CD4-positive, alpha-beta T cell (primary cell): ENCODE measurements at regions not wholly inside any gene's neighbourhood (a gene's known extent, or its start where the extent isn't known, plus 50 kb on each side); places are given as distances from the start of the nearest gene placed in this dataset.

Source experiments
- ATAC-seq: fragments of 200-7000 bp; cut with Tn5 transposase; one replicate; pipeline ENCODE4 v1.10.0; 2022; ENCODE audit warnings: mild to moderate bottlenecking; ENCODE audit not compliant: poor library complexity
- CTCF ChIA-PET: fragments of 350-600 bp; sonication (Branson Sonifier 250); formaldehyde crosslinking; loops from one replicate; lab custom pipeline; 2021; ENCODE audit warnings: antibody characterized with exemption, inconsistent platforms; lab: Charles Lee
- POLR2A ChIA-PET: fragments of 350-600 bp; sonication (Branson Sonifier 250); formaldehyde crosslinking; loops from one replicate; lab custom pipeline; 2021; ENCODE audit warnings: antibody characterized with exemption, inconsistent platforms; lab: Charles Lee
- DNase-seq, 14 experiments: peaks; one replicate each; pipeline ENCODE4 v3.0.0-alpha.2; 2013 to 2020; ENCODE audit warnings: mixed read lengths in 2 of 14
- H3K27ac ChIP-seq, 2 donors: one replicate each; pipeline versions ENCODE4 v1.5.1 to v1.7.0; 2013; ENCODE audit warnings: low read length in 2 of 2, low read depth in 1 of 2, mild to moderate bottlenecking in 1 of 2
- H3K27me3 ChIP-seq, 2 experiments: 1 replicate in 1 of 2; 2 replicates in 1 of 2; pipeline versions ENCODE4 v1.6.1 to v1.7.0; 2013; ENCODE audit warnings: low read length in 2 of 2, control low read depth in 1 of 2, mild to moderate bottlenecking in 1 of 2, moderate library complexity in 1 of 2; ENCODE audit not compliant: insufficient read depth in 2 of 2, control insufficient read depth in 1 of 2
- H3K36me3 ChIP-seq: one replicate; pipeline ENCODE4 v1.6.1; 2013; ENCODE audit warnings: low read length, control low read depth; ENCODE audit not compliant: insufficient read depth
- H3K4me1 ChIP-seq: one replicate; pipeline ENCODE4 v1.6.1; 2013; ENCODE audit warnings: low read length, control low read depth; ENCODE audit not compliant: insufficient read depth
- H3K4me3 ChIP-seq: one replicate; pipeline ENCODE4 v1.5.1; 2013; ENCODE audit warnings: mild to moderate bottlenecking, low read length, moderate library complexity
- H3K9me3 ChIP-seq, 2 experiments: 1 replicate in 1 of 2; 2 replicates in 1 of 2; pipeline versions ENCODE4 v1.6.1 to v1.7.0; 2013; ENCODE audit warnings: low read length in 2 of 2, mild to moderate bottlenecking in 2 of 2, control low read depth in 1 of 2, moderate library complexity in 1 of 2; ENCODE audit not compliant: control insufficient read depth in 1 of 2, insufficient read depth in 1 of 2
- H3K27ac Mint-ChIP-seq: one replicate; pipeline ENCODE4 v1.8.0; 2020; ENCODE audit warnings: mixed read lengths
- H3K27me3 Mint-ChIP-seq: one replicate; pipeline ENCODE4 v1.8.0; 2021; ENCODE audit warnings: mixed read lengths
- H3K36me3 Mint-ChIP-seq: one replicate; pipeline ENCODE4 v1.8.0; 2021; ENCODE audit warnings: low read depth, mixed read lengths
- H3K4me1 Mint-ChIP-seq: one replicate; pipeline ENCODE4 v1.8.0; 2021; ENCODE audit warnings: low read depth, mixed read lengths
- H3K4me3 Mint-ChIP-seq: one replicate; pipeline ENCODE4 v1.8.0; 2020; ENCODE audit warnings: mild to moderate bottlenecking, mixed read lengths
- H3K9me3 Mint-ChIP-seq: one replicate; pipeline ENCODE4 v1.8.0; 2020; ENCODE audit warnings: mixed read lengths
- CTCF ChIP-seq: fragments of 200-600 bp; IDR thresholded peaks from one replicate; pipeline ENCODE4 v1.8.0; 2022; ENCODE audit warnings: antibody characterized with exemption, mild to moderate bottlenecking
- intact Hi-C, 2 experiments: fragments of 100-400 bp; cut with DNase I in 1 of 2; cut with micrococcal nuclease in 1 of 2; formaldehyde crosslinking; loops; one replicate each; pipeline versions ENCODE4 v1.15.1 to v1.9.0; 2023 to 2025; cut with DNase I, micrococcal nuclease

DNA sequence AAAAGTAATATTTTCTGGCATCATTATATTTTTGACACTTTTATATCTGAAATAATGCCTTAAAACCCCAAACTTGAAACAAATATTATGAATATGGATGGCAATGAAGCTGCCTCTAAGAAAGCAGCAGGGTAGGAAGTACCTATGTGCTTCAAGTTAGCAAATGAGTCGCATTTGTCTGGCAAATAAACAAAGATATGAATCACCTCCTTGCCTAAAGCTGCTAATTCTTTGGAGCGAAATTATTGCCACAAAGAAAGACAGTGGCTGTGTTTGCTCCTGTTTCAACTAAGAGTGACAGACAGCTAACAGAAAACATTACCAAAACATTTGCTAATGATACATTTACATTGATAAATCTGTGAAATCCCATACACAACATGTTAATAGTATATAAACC, 854.9 kb downstream of the RPS29 start:
- H3K27ac ChIP-seq, result no peak overlapping the region
- no peaks in the 10 kb centered on the region for H3K36me3 ChIP-seq
- H3K4me1 Mint-ChIP-seq, result no peaks in the 10 kb centered on the region
- DNase-seq, result no peak
- no peak for ATAC-seq
- no peak overlapping the region for H3K4me3 ChIP-seq
- H3K9me3 ChIP-seq, result peaks cover 0 to 12% of the 10 kb centered on the region in 2 experiments
- H3K27ac Mint-ChIP-seq, result no peak overlapping the region
- no peak for TF ChIP-seq CTCF
- CTCF ChIA-PET, result no interaction called here
- no peaks in the 10 kb centered on the region for H3K4me1 ChIP-seq
- H3K36me3 Mint-ChIP-seq, result no peaks in the 10 kb centered on the region
- peaks cover 3% of the 10 kb centered on the region for H3K9me3 Mint-ChIP-seq
- no peaks in the 10 kb centered on the region for H3K27me3 ChIP-seq
- no peak overlapping the region for H3K4me3 Mint-ChIP-seq
- intact Hi-C loops, result no loop called here
- POLR2A ChIA-PET, result no interaction called here
- H3K27me3 Mint-ChIP-seq, result no peaks in the 10 kb centered on the region

DNA sequence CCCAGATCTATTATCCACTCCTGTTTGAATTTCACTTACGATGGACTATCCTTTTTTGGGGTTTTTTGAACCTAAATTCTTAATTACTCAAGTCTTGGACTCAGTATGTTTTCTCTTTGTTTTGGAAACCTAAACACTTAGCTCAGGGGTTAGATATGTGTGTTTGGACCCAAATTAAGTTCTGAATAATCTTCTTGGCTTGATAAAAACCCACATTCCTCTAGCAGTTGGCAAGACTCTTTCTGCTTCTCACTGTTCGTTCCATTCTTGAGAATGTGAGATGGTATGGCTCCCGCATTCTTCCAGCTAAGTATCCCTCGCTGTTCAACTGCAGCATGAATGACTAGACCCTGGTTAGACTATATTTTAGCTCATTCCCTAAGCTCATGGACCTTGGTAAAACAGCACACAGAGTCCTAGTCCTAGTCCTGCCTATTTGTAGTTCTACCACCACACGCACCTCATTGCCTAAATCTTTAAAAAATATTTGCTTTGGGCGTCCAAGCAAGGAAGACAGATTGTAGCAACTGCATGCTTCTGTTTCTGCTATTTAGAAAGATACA, 860.0 kb downstream of the RPS29 start:
- no peaks in the 10 kb centered on the region for H3K36me3 Mint-ChIP-seq
- no peaks in the 10 kb centered on the region for H3K4me1 Mint-ChIP-seq
- H3K9me3 Mint-ChIP-seq, result no peaks in the 10 kb centered on the region
- no peak overlapping the region for H3K4me3 Mint-ChIP-seq
- Histone ChIP-seq H3K27me3 (no peaks in the 10 kb centered on the region), H3K4me1 (no peaks in the 10 kb centered on the region), H3K9me3 (peaks cover 0 to 5% of the 10 kb centered on the region in 2 experiments), H3K27ac (no peak overlapping the region), H3K36me3 (no peaks in the 10 kb centered on the region), H3K4me3 (no peak overlapping the region)
- CTCF ChIA-PET, result no interaction called here
- ATAC-seq (no peak), DNase-seq (no peak)
- POLR2A ChIA-PET, result no interaction called here
- H3K27ac Mint-ChIP-seq, result no peak overlapping the region
- intact Hi-C loops, result no loop called here
- no peaks in the 10 kb centered on the region for H3K27me3 Mint-ChIP-seq
- TF ChIP-seq CTCF, result no peak

- no peaks in the 10 kb centered on the region for H3K36me3 ChIP-seq
- CTCF ChIA-PET, result no interaction called here
- Mint-ChIP-seq H3K9me3 (no peaks in the 10 kb centered on the region), H3K36me3 (no peaks in the 10 kb centered on the region), H3K4me1 (no peaks in the 10 kb centered on the region), H3K4me3 (no peak overlapping the region), H3K27ac (no peak overlapping the region), H3K27me3 (no peaks in the 10 kb centered on the region)
- H3K4me1 ChIP-seq, result no peaks in the 10 kb centered on the region
- DNase-seq, result no peak
- ATAC-seq, result no peak
- intact Hi-C loops, result no loop called here
- POLR2A ChIA-PET, result no interaction called here
- no peaks in the 10 kb centered on the region for H3K27me3 ChIP-seq
- H3K9me3 ChIP-seq, result peaks cover 0 to 5% of the 10 kb centered on the region in 2 experiments
- TF ChIP-seq CTCF, result no peak
- H3K4me3 ChIP-seq, result no peak overlapping the region
- H3K27ac ChIP-seq, result no peak overlapping the region
Measured at GRCh38 chr14:48725051-48725734, 861.0 kb downstream of the RPS29 start.
